Neural cell (in vitro differentiated cells): ENCODE measurements at regions not wholly inside any gene's neighbourhood (a gene's known extent, or its start where the extent isn't known, plus 50 kb on each side); places are given as distances from the start of the nearest gene placed in this dataset.

Source experiments
- H2AFZ ChIP-seq: fragments of 200-600, 300-800 bp; sonication (generic), shearing (Covaris generic); 2 replicates; pipeline ENCODE4 v1.6.0; 2014; ENCODE audit warnings: low read depth, mild to moderate bottlenecking, antibody characterized with exemption, low read length, moderate library complexity
- H3F3A ChIP-seq: fragments of 200-600 bp; shearing (Covaris generic); 2 replicates; pipeline ENCODE4 v1.6.1; 2016; ENCODE audit warnings: mild to moderate bottlenecking, moderate library complexity, mixed read lengths, antibody characterized with exemption, low read length; ENCODE audit not compliant: insufficient read depth, poor library complexity, severe bottlenecking
- H3K27ac ChIP-seq: fragments of 200-600, 300-800 bp; sonication (generic), shearing (Covaris generic); 2 replicates; pipeline ENCODE4 v1.5.1; 2014; ENCODE audit warnings: mild to moderate bottlenecking, low read length, moderate library complexity
- H3K27me3 ChIP-seq: fragments of 300-800, 200-600 bp; sonication (generic), shearing (Covaris generic); 2 replicates; pipeline ENCODE4 v1.6.0; 2014; ENCODE audit warnings: mild to moderate bottlenecking, low read depth, low read length, moderate library complexity; ENCODE audit not compliant: insufficient read depth
- H3K36me3 ChIP-seq: fragments of 300-800, 200-600 bp; sonication (generic), shearing (Covaris generic); 2 replicates; pipeline ENCODE4 v1.5.1; 2014; ENCODE audit warnings: mild to moderate bottlenecking, antibody characterized with exemption, low read length, moderate library complexity; ENCODE audit not compliant: insufficient read depth
- H3K4me2 ChIP-seq: fragments of 300-800, 200-600 bp; sonication (generic), shearing (Covaris generic); 2 replicates; pipeline ENCODE4 v1.6.0; 2014; ENCODE audit warnings: mild to moderate bottlenecking, low read length
- H3K4me3 ChIP-seq: fragments of 300-800, 200-600 bp; sonication (generic), shearing (Covaris generic); 2 replicates; pipeline ENCODE4 v1.5.1; 2014; ENCODE audit warnings: mild to moderate bottlenecking, low read length, moderate library complexity
- H3K79me2 ChIP-seq: fragments of 200-600 bp; shearing (Covaris generic); replicated peaks from 2 replicates; pipeline ENCODE4 v1.6.0; 2014; ENCODE audit warnings: mild to moderate bottlenecking, low read length, moderate library complexity; ENCODE audit not compliant: insufficient read depth
- H3K9ac ChIP-seq: fragments of 300-800, 200-600 bp; sonication (generic), shearing (Covaris generic); 2 replicates; pipeline ENCODE4 v1.6.1; 2016; ENCODE audit warnings: mild to moderate bottlenecking, low read length, mixed read lengths
- H3K9me2 ChIP-seq: fragments of 200-600 bp; shearing (Covaris generic); 2 replicates; pipeline ENCODE4 v1.6.1; 2016; ENCODE audit warnings: mild to moderate bottlenecking, low read length, mixed read lengths; ENCODE audit not compliant: insufficient read depth
- H3K9me3 ChIP-seq: fragments of 200-600, 300-800 bp; sonication (generic), shearing (Covaris generic); 2 replicates; pipeline ENCODE4 v1.6.1; 2016; ENCODE audit warnings: mild to moderate bottlenecking, mixed run types, low read length, moderate library complexity, mixed read lengths
- H4K20me1 ChIP-seq: fragments of 200-600 bp; shearing (Covaris generic); 2 replicates; pipeline ENCODE4 v1.6.1; 2016; ENCODE audit warnings: mild to moderate bottlenecking, mixed run types; ENCODE audit not compliant: insufficient read depth
- CTCF ChIP-seq: fragments of 450-650 bp; IDR thresholded peaks from 2 replicates; pipeline ENCODE4 v1.5.1; 2014; ENCODE audit warnings: antibody characterized with exemption, mild to moderate bottlenecking, moderate library complexity; ENCODE audit not compliant: poor library complexity, severe bottlenecking
- EP300 ChIP-seq: fragments of 450-650 bp; conservative IDR thresholded peaks from 2 replicates; pipeline ENCODE4 v1.6.1; 2014; ENCODE audit warnings: antibody characterized with exemption, mild to moderate bottlenecking, moderate library complexity; ENCODE audit not compliant: poor library complexity, severe bottlenecking
- EZH2 ChIP-seq: fragments of 200-600, 300-800 bp; shearing (Covaris generic), sonication (generic); IDR thresholded peaks from 2 replicates; pipeline ENCODE4 v1.6.1; 2014; ENCODE audit warnings: antibody characterized with exemption, low read length, borderline replicate concordance, mild to moderate bottlenecking; ENCODE audit not compliant: insufficient read depth, poor library complexity, severe bottlenecking
- MXI1 ChIP-seq: fragments of 450-650 bp; conservative IDR thresholded peaks from 2 replicates; pipeline ENCODE4 v1.6.1; 2014; ENCODE audit warnings: antibody characterized with exemption, mild to moderate bottlenecking; ENCODE audit not compliant: poor library complexity, severe bottlenecking
- POLR2AphosphoS5 ChIP-seq: IDR thresholded peaks from 2 replicates; pipeline ENCODE4 v1.6.1; 2012
- RAD21 ChIP-seq: fragments of 450-650 bp; conservative IDR thresholded peaks from 2 replicates; pipeline ENCODE4 v1.6.1; 2014; ENCODE audit warnings: antibody characterized with exemption, mild to moderate bottlenecking, moderate library complexity
- REST ChIP-seq: IDR thresholded peaks from 2 replicates; pipeline ENCODE4 v1.6.1; 2012; ENCODE audit warnings: borderline replicate concordance
- SMC3 ChIP-seq: fragments of 450-650 bp; conservative IDR thresholded peaks from 2 replicates; pipeline ENCODE4 v1.6.1; 2014; ENCODE audit warnings: antibody characterized with exemption, mild to moderate bottlenecking, moderate library complexity; ENCODE audit not compliant: poor library complexity
- TAF1 ChIP-seq: IDR thresholded peaks from 2 replicates; pipeline ENCODE4 v1.6.1; 2012; ENCODE audit warnings: low read depth

- peaks cover 3% of the 10 kb centered on the region for H3F3A ChIP-seq
- no peak for TF ChIP-seq EP300
- no peak for TF ChIP-seq RAD21
- TF ChIP-seq POLR2AphosphoS5: no peak
- TF ChIP-seq EZH2: no peak
- TF ChIP-seq TAF1: no peak
- TF ChIP-seq SMC3: no peak
- no peaks in the 10 kb centered on the region for H3K27me3 ChIP-seq
- H3K4me2 ChIP-seq: no peak overlapping the region
- H3K9ac ChIP-seq: no peak overlapping the region
- no peak overlapping the region for H3K4me3 ChIP-seq
- no peaks in the 10 kb centered on the region for H3K36me3 ChIP-seq
- no peaks in the 10 kb centered on the region for H4K20me1 ChIP-seq
- H3K27ac ChIP-seq: no peak overlapping the region
- no peaks in the 10 kb centered on the region for H3K79me2 ChIP-seq
- no peak overlapping the region for H2AFZ ChIP-seq
- no peaks in the 10 kb centered on the region for H3K9me2 ChIP-seq
- H3K9me3 ChIP-seq: no peaks in the 10 kb centered on the region
Observed at GRCh38 chr1:83762416-83762815, 236.5 kb downstream of the TTLL7 start.

- no peak overlapping the region for H3K4me3 ChIP-seq
- H3K36me3 ChIP-seq: no peaks in the 10 kb centered on the region
- H3K9me3 ChIP-seq: no peaks in the 10 kb centered on the region
- H3K9ac ChIP-seq: no peak overlapping the region
- H3K9me2 ChIP-seq: no peaks in the 10 kb centered on the region
- H3K79me2 ChIP-seq: no peaks in the 10 kb centered on the region
- no peak for TF ChIP-seq EP300
- TF ChIP-seq RAD21: no peak
- TF ChIP-seq CTCF: no peak
- TF ChIP-seq SMC3: no peak
- no peak for TF ChIP-seq POLR2AphosphoS5
- TF ChIP-seq MXI1: no peak
- TF ChIP-seq EZH2: no peak
- TF ChIP-seq TAF1: no peak
- TF ChIP-seq REST: no peak
- no peak overlapping the region for H2AFZ ChIP-seq
- no peaks in the 10 kb centered on the region for H3K27me3 ChIP-seq
- peaks cover 3% of the 10 kb centered on the region for H3F3A ChIP-seq
- no peak overlapping the region for H3K4me2 ChIP-seq
- H3K27ac ChIP-seq: no peak overlapping the region
- H4K20me1 ChIP-seq: no peaks in the 10 kb centered on the region
Observed at GRCh38 chr1:83762039-83762365, 236.9 kb downstream of the TTLL7 start.
